ENCODE measurements at regions not wholly inside any gene's neighbourhood (a gene's known extent, or its start where the extent isn't known, plus 50 kb on each side); places are given as distances from the start of the nearest gene placed in this dataset.
A peak's percentile ranks its signal among the peaks of the same experiment; 100 is the strongest.

- TF ChIP-seq USF2 (IDR thresholded peaks at IDR 0.05; ENCODE audit: low read depth, low read length) (no peak), USF2 (CRISPR knock-in tag; IDR thresholded peaks at IDR 0.05; ENCODE audit: borderline replicate concordance) (no peak), SOX13 (IDR thresholded peaks at IDR 0.05) (no peak), SOX13 (CRISPR knock-in tag; conservative IDR thresholded peaks at IDR 0.05 in 1 of 2, IDR thresholded peaks at IDR 0.05 in 1 of 2) (peak in 1 of 2 experiments; percentile 47; a peak in 1 of 4 replicates), ZFP37 (CRISPR knock-in tag; IDR thresholded peaks at IDR 0.05; ENCODE audit: borderline replicate concordance) (no peak), ZNF773 (CRISPR knock-in tag; IDR thresholded peaks at IDR 0.05; ENCODE audit: borderline replicate concordance) (no peak), ZNF841 (CRISPR knock-in tag; IDR thresholded peaks at IDR 0.05; ENCODE audit: borderline replicate concordance) (no peak), ZNF33B (CRISPR knock-in tag; IDR thresholded peaks at IDR 0.05) (no peak), EP300 (IDR thresholded peaks at IDR 0.05; ENCODE audit: low read depth in 2 of 2, low read length in 2 of 2) (peak in 1 of 2 experiments; percentile 46; a peak in 1 of 4 replicates), EP300 (CRISPR knock-in tag; IDR thresholded peaks at IDR 0.05; ENCODE audit: borderline replicate concordance) (no peak), TFAP4 (IDR thresholded peaks at IDR 0.05; ENCODE audit: borderline replicate concordance, low read depth) (peak; percentile 18; the same call in 1 of the 2 replicates), ZNF451 (CRISPR knock-in tag; IDR thresholded peaks at IDR 0.05) (no peak), ZNF441 (CRISPR knock-in tag; IDR thresholded peaks at IDR 0.05; ENCODE audit: borderline replicate concordance) (no peak), SAP130 (CRISPR knock-in tag; IDR thresholded peaks at IDR 0.05; ENCODE audit: low read depth) (peak; percentile 2; the same call in 1 of the 2 replicates), BCL6 (CRISPR knock-in tag; IDR thresholded peaks at IDR 0.05) (peak; percentile 36; the same call in 1 of the 2 replicates), FIP1L1 (IDR thresholded peaks at IDR 0.05; ENCODE audit: borderline replicate concordance, insufficient read depth, low read depth, low read length) (no peak), ZNF598 (CRISPR knock-in tag; IDR thresholded peaks at IDR 0.05; ENCODE audit: borderline replicate concordance) (0 out of 2 replicates have a peak, but pooled peaks have one; percentile 18), SMC3 (IDR thresholded peaks at IDR 0.05; ENCODE audit: low read length) (no peak), PHF21A (CRISPR knock-in tag; IDR thresholded peaks at IDR 0.05) (no peak), ZNF501 (CRISPR knock-in tag; IDR thresholded peaks at IDR 0.05) (peak; percentile 34; the same call in 1 of the 2 replicates)
- TF ChIP-seq, protein P1, sequence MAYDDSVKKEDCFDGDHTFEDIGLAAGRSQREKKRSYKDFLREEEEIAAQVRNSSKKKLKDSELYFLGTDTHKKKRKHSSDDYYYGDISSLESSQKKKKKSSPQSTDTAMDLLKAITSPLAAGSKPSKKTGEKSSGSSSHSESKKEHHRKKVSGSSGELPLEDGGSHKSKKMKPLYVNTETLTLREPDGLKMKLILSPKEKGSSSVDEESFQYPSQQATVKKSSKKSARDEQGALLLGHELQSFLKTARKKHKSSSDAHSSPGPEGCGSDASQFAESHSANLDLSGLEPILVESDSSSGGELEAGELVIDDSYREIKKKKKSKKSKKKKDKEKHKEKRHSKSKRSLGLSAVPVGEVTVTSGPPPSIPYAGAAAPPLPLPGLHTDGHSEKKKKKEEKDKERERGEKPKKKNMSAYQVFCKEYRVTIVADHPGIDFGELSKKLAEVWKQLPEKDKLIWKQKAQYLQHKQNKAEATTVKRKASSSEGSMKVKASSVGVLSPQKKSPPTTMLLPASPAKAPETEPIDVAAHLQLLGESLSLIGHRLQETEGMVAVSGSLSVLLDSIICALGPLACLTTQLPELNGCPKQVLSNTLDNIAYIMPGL (CRISPR knock-in tag; IDR thresholded peaks at IDR 0.05; ENCODE audit: borderline replicate concordance in 1 of 2, low read depth in 1 of 2) = no peak
Observed at GRCh38 chr1:19007491-19008441, 51.3 kb upstream of the IFFO2 start (continued).

All from HepG2 (cell line).